MG63 (cell line): ENCODE measurements at regions not wholly inside any gene's neighbourhood (a gene's known extent, or its start where the extent isn't known, plus 50 kb on each side); places are given as distances from the start of the nearest gene placed in this dataset.
"Not testable (repeated sequence)": the region's sequence is repeated elsewhere in the genome, so short reads cannot be mapped to it uniquely, and the experiment has no call there.

ENCODE experiments used
- DNase-seq: peaks from one replicate; pipeline ENCODE4 v3.0.0-alpha.2; 2020
- H3K27me3 ChIP-seq: fragments of 250-450 bp; sonication (Bioruptor Pico); 2 replicates; pipeline ENCODE4 v1.5.1; 2020; ENCODE audit warnings: mild to moderate bottlenecking, moderate library complexity
- H3K36me3 ChIP-seq: fragments of 250-450 bp; sonication (Bioruptor Pico); 2 replicates; pipeline ENCODE4 v1.5.1; 2020; ENCODE audit warnings: mild to moderate bottlenecking, moderate library complexity
- H3K4me3 ChIP-seq: fragments of 250-450 bp; sonication (Bioruptor Pico); 2 replicates; pipeline ENCODE4 v1.5.1; 2020; ENCODE audit warnings: mild to moderate bottlenecking, moderate library complexity
- H3K9me3 ChIP-seq: fragments of 250-450 bp; sonication (Bioruptor Pico); 2 replicates; pipeline ENCODE4 v1.5.1; 2020; ENCODE audit warnings: mild to moderate bottlenecking, moderate library complexity

- H3K27me3 ChIP-seq, H3K9me3 ChIP-seq, H3K36me3 ChIP-seq: not testable (repeated sequence)
- peak overlapping the region; percentile 96 for H3K4me3 ChIP-seq
- DNase-seq, result peak; percentile 86
Measured at GRCh38 chr16:22436823-22437652, 62.6 kb upstream of the CDR2 start.

- not testable (repeated sequence) for H3K27me3 ChIP-seq, H3K36me3 ChIP-seq, H3K9me3 ChIP-seq, DNase-seq
- peak overlapping the region; percentile 96 for H3K4me3 ChIP-seq
Measured at GRCh38 chr16:22436326-22436822, 62.0 kb upstream of the CDR2 start.

DNA sequence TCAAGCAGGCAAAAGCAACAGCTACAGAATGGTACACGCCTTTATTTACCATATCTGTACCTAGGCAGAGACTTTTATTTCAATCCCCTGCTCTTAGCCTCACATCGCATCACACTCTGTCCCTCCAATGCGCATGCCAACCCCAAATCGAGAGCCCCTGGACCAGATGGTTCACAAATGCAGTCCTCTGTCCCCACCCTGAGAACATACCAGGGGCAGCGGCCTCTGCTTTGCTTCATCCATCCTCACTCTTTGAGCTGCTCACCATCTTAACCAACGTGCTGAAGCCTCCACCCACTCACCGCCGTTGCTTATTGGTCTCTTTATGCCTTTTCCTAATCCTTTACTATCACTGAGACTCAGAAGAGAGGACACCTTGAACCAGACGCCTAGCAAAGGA lies 56.9 kb upstream of the CDR2 start:
- H3K4me3 ChIP-seq, H3K9me3 ChIP-seq, DNase-seq, H3K27me3 ChIP-seq: not testable (repeated sequence)
- peaks cover 27% of the 10 kb centered on the region for H3K36me3 ChIP-seq

DNA sequence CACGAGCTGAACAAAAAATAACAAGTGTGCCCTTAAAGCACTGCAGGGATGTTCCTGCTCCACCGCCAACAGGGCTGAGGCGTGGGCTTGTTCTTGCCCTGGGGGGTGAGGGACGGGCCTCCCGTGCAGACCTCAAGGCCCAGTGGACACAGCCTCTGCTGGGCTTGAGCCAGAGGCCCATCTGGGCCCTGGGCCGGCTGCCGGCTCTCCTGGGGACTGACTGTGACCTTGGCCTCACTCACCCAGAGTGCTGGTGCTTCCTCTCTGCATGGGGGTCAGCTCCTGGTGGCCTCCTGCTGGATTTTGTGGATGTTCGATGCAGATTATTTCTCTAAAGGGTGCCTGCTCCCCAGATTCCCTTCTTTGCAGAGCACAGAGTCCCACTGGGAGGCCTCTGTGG lies 54.2 kb upstream of the CDR2 start:
- DNase-seq, result no peak
- H3K9me3 ChIP-seq, result no peaks in the 10 kb centered on the region
- H3K27me3 ChIP-seq, result no peaks in the 10 kb centered on the region
- no peak overlapping the region for H3K4me3 ChIP-seq
- H3K36me3 ChIP-seq, result peaks cover 32% of the 10 kb centered on the region

DNA sequence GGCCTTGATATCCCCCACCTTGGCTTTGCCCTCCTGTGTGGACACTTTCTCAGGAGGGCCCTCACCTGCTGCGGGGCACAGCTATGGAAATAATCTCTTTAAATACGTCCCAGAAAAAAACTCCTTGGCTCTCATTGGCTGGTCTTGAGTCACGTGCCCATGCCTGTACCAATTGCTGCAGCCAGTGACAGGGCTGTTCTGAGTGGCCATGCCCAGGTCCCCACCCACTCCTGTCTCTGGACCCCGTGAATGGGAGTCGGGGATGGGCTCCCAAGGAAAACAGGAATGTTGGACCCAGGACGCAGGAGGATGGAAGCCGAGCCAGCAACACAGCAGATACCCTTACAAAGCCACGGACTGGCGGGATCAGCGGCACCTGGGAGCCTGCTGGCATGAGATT lies 53.1 kb upstream of the CDR2 start:
- DNase-seq, result no peak
- Histone ChIP-seq H3K36me3 (peaks cover 36% of the 10 kb centered on the region), H3K4me3 (no peak overlapping the region), H3K27me3 (no peaks in the 10 kb centered on the region), H3K9me3 (no peaks in the 10 kb centered on the region)

DNA sequence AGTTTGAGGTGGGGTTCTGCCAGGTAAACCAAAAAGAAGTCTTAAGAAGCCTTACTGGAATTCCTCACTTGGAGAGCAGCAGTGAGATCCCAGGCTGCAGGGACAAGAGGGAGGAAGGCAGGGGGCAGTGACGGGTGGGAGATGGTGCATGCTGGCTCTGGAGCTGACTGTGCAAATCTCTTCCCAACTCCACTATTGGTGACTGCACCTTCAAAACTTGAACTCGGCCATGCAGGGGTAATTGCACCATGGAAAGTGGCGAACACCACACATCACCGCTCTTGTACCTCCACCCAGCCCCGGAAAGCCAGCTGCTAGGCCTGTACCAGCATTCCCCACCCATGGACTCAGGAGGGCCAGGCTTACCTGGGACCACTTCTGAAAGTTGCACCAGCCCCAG lies 51.4 kb upstream of the CDR2 start:
- Histone ChIP-seq H3K4me3 (no peak overlapping the region), H3K9me3 (no peaks in the 10 kb centered on the region), H3K36me3 (peaks cover 34% of the 10 kb centered on the region), H3K27me3 (no peaks in the 10 kb centered on the region)
- DNase-seq, result no peak

DNA sequence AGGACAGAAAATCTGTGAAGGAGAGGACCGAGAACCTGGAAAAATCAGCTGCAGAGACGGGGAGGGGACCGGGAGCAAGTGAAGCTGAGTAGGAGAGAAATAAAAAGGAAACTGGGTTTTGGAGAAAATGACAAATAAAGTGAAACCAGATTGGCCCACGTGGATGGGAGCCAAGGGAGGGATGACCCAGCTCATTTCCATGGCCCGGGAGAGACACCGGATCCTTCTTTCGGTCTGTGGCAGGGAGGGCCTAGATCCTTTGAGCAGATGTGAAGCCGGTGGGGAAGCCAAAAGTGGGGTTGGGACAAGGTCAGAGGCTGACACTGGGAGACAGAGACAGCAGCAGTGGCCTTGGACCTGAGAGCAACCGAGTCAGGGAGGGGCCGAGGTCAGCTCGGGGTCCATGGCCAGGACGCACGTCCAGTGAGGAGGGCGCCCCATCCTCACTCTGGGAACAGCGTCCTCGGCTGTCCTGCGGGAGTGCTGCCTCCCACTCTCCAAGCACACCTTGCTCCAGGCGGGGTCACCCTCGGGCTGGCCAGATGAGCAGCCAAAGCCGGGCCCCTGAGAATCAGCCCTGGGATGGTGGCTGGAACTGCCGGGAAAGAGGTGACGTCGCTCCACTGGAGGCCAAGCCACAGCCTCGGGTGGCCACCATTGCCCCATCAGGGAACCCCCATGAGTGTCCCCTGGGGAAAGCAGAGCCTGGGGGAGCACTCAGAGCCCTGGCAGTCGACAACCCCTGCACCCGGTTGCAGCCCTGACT lies 50.8 kb upstream of the CDR2 start:
- Histone ChIP-seq H3K27me3 (no peaks in the 10 kb centered on the region), H3K36me3 (peaks cover 34% of the 10 kb centered on the region), H3K4me3 (peak overlapping the region; percentile 17), H3K9me3 (no peaks in the 10 kb centered on the region)
- DNase-seq, result peak; percentile 66

DNA sequence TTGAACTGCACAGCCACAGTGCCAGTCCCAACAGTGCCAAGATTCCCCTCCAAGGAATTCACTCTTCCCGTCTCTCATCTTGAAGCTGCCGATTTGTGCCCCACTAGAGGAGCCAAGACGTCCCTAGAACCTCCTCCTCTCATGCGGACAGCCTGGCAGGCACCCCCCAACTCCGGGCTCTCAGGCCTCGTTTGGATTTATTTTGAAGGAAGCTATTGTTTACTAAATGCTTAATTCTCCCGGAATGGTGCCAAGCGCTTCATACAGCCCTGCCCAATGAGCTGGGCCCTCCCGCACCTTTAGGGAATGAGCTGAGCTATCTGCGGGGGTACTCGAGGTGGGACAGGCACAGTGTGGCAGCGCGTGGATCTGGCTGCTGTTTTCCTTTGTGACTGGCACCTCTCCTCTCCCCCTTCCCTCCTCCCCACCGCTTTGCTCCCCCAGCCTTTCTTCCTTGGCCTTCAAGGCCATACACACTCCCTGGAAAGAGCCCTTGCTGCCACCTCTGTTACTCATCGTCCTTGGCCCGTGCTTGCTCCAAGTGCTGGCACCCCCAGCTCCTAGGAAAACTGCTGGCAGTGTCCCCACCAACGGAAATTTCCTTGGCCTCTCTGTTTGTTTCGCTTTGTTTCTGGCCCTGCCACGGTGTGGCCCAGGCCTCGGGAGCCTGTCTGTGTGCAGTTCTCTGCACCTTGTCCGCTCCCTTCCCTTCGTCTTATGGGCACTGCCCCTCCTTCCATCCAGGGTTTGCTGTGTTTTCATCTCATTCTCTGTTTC lies 49.9 kb upstream of the CDR2 start:
- DNase-seq, result peak; percentile 98
- peaks cover 36% of the 10 kb centered on the region for H3K36me3 ChIP-seq
- peak overlapping the region; percentile 17 for H3K4me3 ChIP-seq
- no peaks in the 10 kb centered on the region for H3K27me3 ChIP-seq
- H3K9me3 ChIP-seq, result no peaks in the 10 kb centered on the region
